WTC11 (cell line): ENCODE measurements at regions not wholly inside any gene's neighbourhood (a gene's known extent, or its start where the extent isn't known, plus 50 kb on each side); places are given as distances from the start of the nearest gene placed in this dataset.

Experiments
- ATAC-seq: fragments of 200-7000 bp; cut with Tn5 transposase; 2 replicates; pipeline ENCODE4 v1.10.0; 2021; ENCODE audit warnings: mild to moderate bottlenecking, moderate library complexity
- CTCF ChIA-PET: fragments of 300-600 bp; sonication (Branson Sonifier 250); formaldehyde crosslinking; loops from one replicate; lab custom pipeline; 2021; ENCODE audit warnings: antibody characterized with exemption; lab: Charles Lee
- POLR2A ChIA-PET: fragments of 350-600 bp; sonication (Branson Sonifier 250); formaldehyde crosslinking; loops from one replicate; lab custom pipeline; 2021; ENCODE audit warnings: antibody characterized with exemption; lab: Charles Lee
- DNase-seq: peaks from one replicate; pipeline ENCODE4 v3.0.0; 2021; ENCODE audit warnings: low spot score
- H3K27ac Mint-ChIP-seq: 2 replicates; pipeline ENCODE4 v1.8.0; 2021; ENCODE audit warnings: mixed read lengths
- H3K27me3 Mint-ChIP-seq: 2 replicates; pipeline ENCODE4 v1.8.0; 2021; ENCODE audit warnings: low read depth, mild to moderate bottlenecking, moderate library complexity, mixed read lengths
- H3K36me3 Mint-ChIP-seq: 2 replicates; pipeline ENCODE4 v1.8.0; 2021; ENCODE audit warnings: mixed read lengths
- H3K4me1 Mint-ChIP-seq: 2 replicates; pipeline ENCODE4 v1.8.0; 2022; ENCODE audit warnings: mixed read lengths
- H3K4me3 Mint-ChIP-seq: 2 replicates; pipeline ENCODE4 v1.8.0; 2021; ENCODE audit warnings: mild to moderate bottlenecking, moderate library complexity, mixed read lengths
- H3K9me3 Mint-ChIP-seq: 2 replicates; pipeline ENCODE4 v1.8.0; 2021; ENCODE audit warnings: mixed read lengths
- CDX4 ChIP-seq: fragments of 250-450 bp; sonication (Bioruptor Pico); IDR thresholded peaks from 2 replicates; pipeline ENCODE4 v1.9.0; 2021; ENCODE audit warnings: moderate library complexity, mild to moderate bottlenecking, inconsistent platforms, borderline replicate concordance
- CREM ChIP-seq: sonication (generic); formaldehyde crosslinking; IDR thresholded peaks from 2 replicates; pipeline ENCODE4 v1.8.1; 2022; ENCODE audit warnings: mild to moderate bottlenecking, missing genetic modification reagents, moderate library complexity
- E2F4 ChIP-seq: sonication (generic); formaldehyde crosslinking; IDR thresholded peaks from 2 replicates; pipeline ENCODE4 v1.8.1; 2022; ENCODE audit warnings: low read depth, mild to moderate bottlenecking, moderate library complexity, missing genetic modification reagents, borderline replicate concordance
- ELF4 ChIP-seq: sonication (generic); formaldehyde crosslinking; IDR thresholded peaks from 2 replicates; pipeline ENCODE4 v1.8.1; 2022; ENCODE audit warnings: low read depth, mild to moderate bottlenecking, moderate library complexity, missing genetic modification reagents
- EMX1 ChIP-seq: fragments of 250-450 bp; sonication (Bioruptor Pico); IDR thresholded peaks from 2 replicates; pipeline ENCODE4 v1.8.0; 2021; ENCODE audit warnings: mild to moderate bottlenecking
- FOXK1 ChIP-seq: sonication (generic); formaldehyde crosslinking; IDR thresholded peaks from 2 replicates; pipeline ENCODE4 v1.8.0; 2022; ENCODE audit warnings: mild to moderate bottlenecking, moderate library complexity, missing genetic modification reagents
- GTF2I ChIP-seq: fragments of 250-450 bp; sonication (Bioruptor Pico); conservative IDR thresholded peaks from 2 replicates; pipeline ENCODE4 v1.4.0; 2021; ENCODE audit warnings: mild to moderate bottlenecking
- IRF1 ChIP-seq: sonication (generic); formaldehyde crosslinking; IDR thresholded peaks from 2 replicates; pipeline ENCODE4 v1.8.0; 2023; ENCODE audit warnings: missing genetic modification reagents
- IRF2 ChIP-seq: sonication (generic); formaldehyde crosslinking; IDR thresholded peaks from 2 replicates; pipeline ENCODE4 v1.8.0; 2022; ENCODE audit warnings: low read depth, missing genetic modification reagents, borderline replicate concordance
- MLX ChIP-seq: sonication (generic); formaldehyde crosslinking; IDR thresholded peaks from 2 replicates; pipeline ENCODE4 v1.8.1; 2023; ENCODE audit warnings: mild to moderate bottlenecking, missing genetic modification reagents, moderate library complexity
- MXD4 ChIP-seq: fragments of 250-450 bp; sonication (Bioruptor Pico); IDR thresholded peaks from 2 replicates; pipeline ENCODE4 v1.8.0; 2021; ENCODE audit warnings: mild to moderate bottlenecking, moderate library complexity, borderline replicate concordance
- NFE2L1 ChIP-seq: sonication (generic); formaldehyde crosslinking; IDR thresholded peaks from 2 replicates; pipeline ENCODE4 v1.8.1; 2023; ENCODE audit warnings: missing genetic modification reagents
- NR3C1 ChIP-seq: sonication (generic); formaldehyde crosslinking; conservative IDR thresholded peaks from 2 replicates; pipeline ENCODE4 v1.8.1; 2023; ENCODE audit warnings: low read depth, mild to moderate bottlenecking, missing genetic modification reagents
- PREB ChIP-seq: sonication (generic); formaldehyde crosslinking; IDR thresholded peaks from 2 replicates; pipeline ENCODE4 v1.8.1; 2022; ENCODE audit warnings: mild to moderate bottlenecking, missing genetic modification reagents, moderate library complexity, borderline replicate concordance
- SMAD4 ChIP-seq: sonication (generic); formaldehyde crosslinking; IDR thresholded peaks from 2 replicates; pipeline ENCODE4 v1.8.0; 2022; ENCODE audit warnings: mild to moderate bottlenecking, missing genetic modification reagents
- SOX15 ChIP-seq: fragments of 250-450 bp; sonication (Bioruptor Pico); IDR thresholded peaks from 2 replicates; pipeline ENCODE4 v1.9.0; 2021; ENCODE audit warnings: mild to moderate bottlenecking
- STAT6 ChIP-seq: sonication (generic); formaldehyde crosslinking; conservative IDR thresholded peaks from 2 replicates; pipeline ENCODE4 v1.8.1; 2023; ENCODE audit warnings: mild to moderate bottlenecking, low read depth, missing genetic modification reagents, moderate library complexity
- USF2 ChIP-seq: sonication (generic); formaldehyde crosslinking; IDR thresholded peaks from 2 replicates; pipeline ENCODE4 v1.8.1; 2023; ENCODE audit warnings: mild to moderate bottlenecking, missing genetic modification reagents, moderate library complexity
- ZMAT4 ChIP-seq: fragments of 250-450 bp; sonication (Bioruptor Pico); IDR thresholded peaks from 2 replicates; pipeline ENCODE4 v1.9.0; 2021; ENCODE audit warnings: mild to moderate bottlenecking
- ZNF121 ChIP-seq: sonication (generic); formaldehyde crosslinking; IDR thresholded peaks from 2 replicates; pipeline ENCODE4 v1.8.0; 2023; ENCODE audit warnings: missing genetic modification reagents
- ZNF232 ChIP-seq: sonication (generic); formaldehyde crosslinking; IDR thresholded peaks from 2 replicates; pipeline ENCODE4 v1.8.0; 2022; ENCODE audit warnings: mild to moderate bottlenecking, missing genetic modification reagents
- ZNF416 ChIP-seq: fragments of 250-450 bp; sonication (Bioruptor Pico); IDR thresholded peaks from 2 replicates; pipeline ENCODE4 v1.9.0; 2021; ENCODE audit warnings: mild to moderate bottlenecking, inconsistent platforms
- ZNF512 ChIP-seq: sonication (generic); formaldehyde crosslinking; IDR thresholded peaks from 2 replicates; pipeline ENCODE4 v1.8.1; 2022; ENCODE audit warnings: missing genetic modification reagents, borderline replicate concordance
- ZSCAN18 ChIP-seq: fragments of 250-450 bp; sonication (Bioruptor Pico); IDR thresholded peaks from 2 replicates; pipeline ENCODE4 v2.1.2; 2022; ENCODE audit warnings: mild to moderate bottlenecking, moderate library complexity

GRCh38 chr5:26669523-26669922 is 368.9 kb downstream of the CDH9 start:
- H3K27me3 Mint-ChIP-seq, result no peaks in the 10 kb centered on the region
- no peaks in the 10 kb centered on the region for H3K4me1 Mint-ChIP-seq
- ChIA-PET POLR2A (no interaction called here), CTCF (no interaction called here)
- H3K9me3 Mint-ChIP-seq, result peaks cover 12% of the 10 kb centered on the region
- TF ChIP-seq PREB (CRISPR knock-in tag) (no peak), NR3C1 (CRISPR knock-in tag) (no peak), IRF2 (CRISPR knock-in tag) (no peak), CDX4 (CRISPR knock-in tag) (no peak), USF2 (no peak), SMAD4 (no peak)
- no peaks in the 10 kb centered on the region for H3K36me3 Mint-ChIP-seq
- DNase-seq (no peak), ATAC-seq (no peak)
- no peak overlapping the region for H3K27ac Mint-ChIP-seq
- no peak overlapping the region for H3K4me3 Mint-ChIP-seq

- no peaks in the 10 kb centered on the region for H3K4me1 Mint-ChIP-seq
- ChIA-PET CTCF (no interaction called here), POLR2A (no interaction called here)
- ATAC-seq (no peak), DNase-seq (no peak)
- H3K27me3 Mint-ChIP-seq, result no peaks in the 10 kb centered on the region
- no peak overlapping the region for H3K4me3 Mint-ChIP-seq
- H3K9me3 Mint-ChIP-seq, result peaks cover 12% of the 10 kb centered on the region
- H3K36me3 Mint-ChIP-seq, result no peaks in the 10 kb centered on the region
- H3K27ac Mint-ChIP-seq, result no peak overlapping the region
- no peak for TF ChIP-seq IRF2 (CRISPR knock-in tag)
- TF ChIP-seq E2F4, result no peak
- no peak for TF ChIP-seq FOXK1 (CRISPR knock-in tag)
- TF ChIP-seq STAT6, result no peak
- TF ChIP-seq MXD4 (CRISPR knock-in tag), result no peak
- no peak for TF ChIP-seq MLX (CRISPR knock-in tag)
- TF ChIP-seq IRF1 (CRISPR knock-in tag), result no peak
- TF ChIP-seq ZNF512 (CRISPR knock-in tag), result no peak
- no peak for TF ChIP-seq ZNF121 (CRISPR knock-in tag)
- no peak for TF ChIP-seq EMX1 (CRISPR knock-in tag)
- no peak for TF ChIP-seq GTF2I (CRISPR knock-in tag)
- TF ChIP-seq SOX15 (CRISPR knock-in tag), result no peak
- no peak for TF ChIP-seq ZSCAN18 (CRISPR knock-in tag)
- no peak for TF ChIP-seq NFE2L1 (CRISPR knock-in tag)
- TF ChIP-seq CREM (CRISPR knock-in tag), result no peak
- no peak for TF ChIP-seq ZMAT4 (CRISPR knock-in tag)
- TF ChIP-seq ELF4 (CRISPR knock-in tag), result no peak
- no peak for TF ChIP-seq ZNF416 (CRISPR knock-in tag)
- TF ChIP-seq ZNF232 (CRISPR knock-in tag), result no peak
These were observed 369.4 kb downstream of the CDH9 start for GRCh38 chr5:26669031-26669430.
